NCI-H2227 (cell line): ENCODE measurements at regions not wholly inside any gene's neighbourhood (a gene's known extent, or its start where the extent isn't known, plus 50 kb on each side); places are given as distances from the start of the nearest gene placed in this dataset.
"Not testable (repeated sequence)": the region's sequence is repeated elsewhere in the genome, so short reads cannot be mapped to it uniquely, and the experiment has no call there.

Source experiments
- DNase-seq: peaks from one replicate; lab custom pipeline; 2025; ENCODE audit not compliant: unreplicated experiment; lab: John Stamatoyannopoulos, UW

DNA sequence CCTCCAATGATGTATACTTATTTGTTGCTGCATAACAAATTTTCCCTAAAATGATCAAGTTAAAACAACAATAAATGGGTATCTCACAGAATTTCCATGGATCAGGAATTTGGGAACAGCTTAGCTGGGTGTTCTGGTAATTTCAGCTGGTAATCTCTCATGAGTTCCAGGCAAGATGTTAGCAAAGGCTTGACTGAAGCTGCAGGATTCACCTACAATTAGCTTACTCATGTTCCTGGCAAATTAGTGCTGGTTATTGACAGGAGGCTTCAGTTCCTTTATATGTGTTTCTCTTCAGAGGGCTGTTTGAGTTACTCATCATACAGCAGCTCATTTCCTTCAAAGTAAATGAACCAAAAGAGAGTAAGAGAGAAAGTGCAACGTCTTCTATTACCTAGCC is 506.3 kb upstream of the IMPG1 start:
- DNase-seq, result no peak

DNA sequence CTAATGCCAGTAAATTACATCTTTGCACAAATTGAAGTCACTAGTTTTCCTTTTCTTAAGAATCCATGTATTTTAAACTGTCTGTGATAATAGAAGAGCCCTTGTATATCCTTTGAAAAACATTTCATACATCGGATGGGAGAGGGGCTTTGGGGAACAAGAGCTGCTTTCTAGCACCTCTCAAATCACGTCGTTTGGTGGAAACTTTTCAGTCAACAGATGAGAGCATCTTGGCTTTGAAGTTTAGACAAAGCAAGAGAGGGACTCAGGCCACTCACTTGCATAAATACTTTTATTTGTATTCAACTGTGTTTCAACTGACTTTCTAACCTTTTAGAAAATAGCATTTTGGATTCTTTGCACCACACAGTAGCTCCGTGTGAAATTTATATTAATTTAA is 502.3 kb upstream of the IMPG1 start:
- no peak for DNase-seq

DNA sequence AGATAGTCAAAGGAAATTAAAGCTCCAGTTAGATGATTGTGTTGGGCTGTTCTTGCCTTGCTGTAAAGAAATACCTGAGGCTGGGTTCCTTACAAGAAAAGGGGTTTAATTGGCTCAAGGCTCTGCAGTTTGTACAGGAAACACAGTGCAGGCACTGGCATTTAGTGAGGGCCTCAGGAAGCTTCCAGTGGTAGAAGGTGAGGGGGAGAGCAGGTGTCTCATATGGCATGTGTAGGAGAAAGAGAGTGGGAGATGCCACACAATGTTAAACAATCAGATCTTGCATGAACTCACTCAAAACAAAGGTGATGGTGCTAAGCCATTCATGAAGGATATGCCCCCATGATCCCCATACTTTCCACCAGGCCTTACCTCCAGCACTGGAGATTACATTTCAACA is 493.5 kb upstream of the IMPG1 start:
- no peak for DNase-seq

DNA sequence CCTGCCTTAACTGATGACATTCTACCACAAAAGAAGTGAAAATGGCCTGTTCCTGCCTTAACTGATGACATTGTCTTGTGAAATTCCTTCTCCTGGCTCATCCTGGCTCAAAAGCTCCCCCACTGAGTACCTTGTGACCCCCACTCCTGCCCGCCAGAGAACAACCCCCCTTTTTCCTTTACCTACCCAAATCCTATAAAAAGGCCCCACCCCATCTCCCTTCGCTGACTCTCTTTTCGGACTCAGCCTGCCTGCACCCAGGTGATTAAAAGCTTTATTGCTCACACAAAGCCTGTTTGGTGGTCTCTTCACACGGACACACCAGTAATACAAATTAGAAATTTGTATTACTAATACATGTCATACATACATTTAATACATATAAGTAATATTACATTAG is 489.9 kb upstream of the IMPG1 start:
- not testable (repeated sequence) for DNase-seq

GRCh38 chr6:76560851-76561755 is 488.6 kb upstream of the IMPG1 start:
- not testable (repeated sequence) for DNase-seq

GRCh38 chr6:76553256-76553655 is 480.8 kb upstream of the IMPG1 start:
- no peak for DNase-seq

DNA sequence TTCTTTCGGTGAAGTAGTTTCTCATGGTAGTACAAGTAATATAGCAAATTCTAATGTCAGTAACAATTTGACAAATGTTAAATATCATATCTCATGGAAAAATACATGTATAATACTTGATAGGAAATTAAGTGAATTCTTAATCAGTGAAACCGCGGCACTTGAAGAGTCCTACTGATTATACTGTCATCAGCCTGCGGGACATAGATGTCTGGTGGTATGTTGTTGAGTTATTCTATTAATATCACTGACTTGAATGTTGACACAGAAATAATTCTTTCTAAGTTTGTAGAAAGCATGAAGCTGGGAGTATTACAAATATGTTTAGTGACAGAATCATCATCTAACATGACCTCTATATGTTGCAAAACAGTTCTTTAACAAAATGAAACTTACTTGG is 479.8 kb upstream of the IMPG1 start:
- no peak for DNase-seq

GRCh38 chr6:76533661-76534060 is 461.2 kb upstream of the IMPG1 start:
- no peak for DNase-seq

DNA sequence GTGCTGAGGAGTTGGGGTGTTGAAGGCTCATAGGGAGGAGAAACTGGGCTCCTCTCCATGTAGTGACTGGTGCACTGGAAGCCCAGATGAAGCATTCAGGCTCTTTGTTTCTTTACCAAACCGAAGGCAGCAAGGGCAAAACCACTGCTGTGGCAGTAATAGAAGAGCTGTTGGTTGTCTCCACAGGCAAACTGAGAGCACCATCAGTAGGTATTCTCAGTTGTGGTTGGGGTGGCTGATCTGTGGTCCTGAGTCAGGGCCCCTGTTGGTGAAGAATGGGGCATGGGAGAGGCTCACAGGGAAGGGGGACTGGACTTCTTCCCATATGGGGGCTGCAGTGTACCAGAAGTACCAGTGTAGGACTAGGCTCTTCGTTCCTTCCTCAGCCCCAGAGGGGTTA is 460.2 kb upstream of the IMPG1 start:
- DNase-seq, result no peak

DNA sequence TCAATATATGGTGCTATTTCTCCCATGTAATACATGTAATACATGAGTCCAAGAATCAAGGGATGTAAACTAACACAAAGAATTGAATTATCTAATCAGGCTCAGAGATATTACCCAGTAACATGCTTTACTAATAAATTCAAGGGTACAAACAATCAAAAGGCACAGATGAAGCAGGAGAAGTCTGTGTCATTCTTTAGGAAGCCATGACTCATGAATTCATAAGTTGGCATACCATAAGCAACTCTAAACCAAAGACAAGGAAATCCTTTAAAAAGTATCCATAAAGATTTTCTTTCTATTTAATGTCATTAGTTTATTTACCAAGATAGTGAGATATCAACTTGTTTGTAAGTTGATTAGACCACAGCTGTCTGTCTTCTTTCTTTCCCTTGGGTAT is 446.0 kb upstream of the IMPG1 start:
- DNase-seq, result no peak

- DNase-seq, result no peak
Measured at GRCh38 chr6:76516924-76517323, 444.5 kb upstream of the IMPG1 start.

DNA sequence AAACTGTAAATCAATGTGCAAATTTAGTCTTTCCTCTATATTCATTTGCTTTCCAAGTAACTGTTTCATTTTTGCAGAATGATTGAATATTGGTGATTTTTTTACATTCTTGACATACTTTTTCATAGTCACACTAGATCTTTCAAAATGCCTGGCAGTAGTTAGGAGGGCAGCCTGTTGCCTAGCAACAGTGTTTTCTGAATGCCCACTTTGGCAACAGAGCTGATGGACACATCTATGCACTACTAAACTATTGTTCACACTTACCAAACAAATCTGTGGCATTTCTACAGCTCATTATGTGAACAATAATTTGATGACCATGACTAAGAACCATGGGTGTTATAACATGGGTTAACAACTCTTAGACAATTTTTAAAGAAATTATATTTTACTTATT is 438.0 kb upstream of the IMPG1 start:
- no peak for DNase-seq

DNA sequence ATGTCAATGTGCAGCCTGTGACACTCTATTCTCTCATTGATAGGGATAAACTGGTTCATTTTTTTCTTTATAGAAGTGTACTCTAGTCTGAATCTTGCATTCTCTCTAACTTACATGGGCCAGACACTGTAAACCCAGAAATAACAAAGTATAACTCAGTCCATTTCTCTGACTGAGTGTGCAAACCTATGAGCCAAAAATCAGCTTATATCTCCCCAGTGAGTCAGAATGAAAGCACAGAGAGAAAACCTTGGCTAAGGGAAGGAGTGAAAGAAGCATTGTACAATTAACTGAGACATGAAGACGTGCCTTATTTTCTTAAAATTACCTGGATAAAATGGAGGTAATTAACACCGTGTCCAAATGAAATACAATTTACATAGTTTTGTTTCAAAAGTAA is 436.9 kb upstream of the IMPG1 start:
- no peak for DNase-seq

GRCh38 chr6:76506808-76507207 is 434.3 kb upstream of the IMPG1 start:
- no peak for DNase-seq

DNA sequence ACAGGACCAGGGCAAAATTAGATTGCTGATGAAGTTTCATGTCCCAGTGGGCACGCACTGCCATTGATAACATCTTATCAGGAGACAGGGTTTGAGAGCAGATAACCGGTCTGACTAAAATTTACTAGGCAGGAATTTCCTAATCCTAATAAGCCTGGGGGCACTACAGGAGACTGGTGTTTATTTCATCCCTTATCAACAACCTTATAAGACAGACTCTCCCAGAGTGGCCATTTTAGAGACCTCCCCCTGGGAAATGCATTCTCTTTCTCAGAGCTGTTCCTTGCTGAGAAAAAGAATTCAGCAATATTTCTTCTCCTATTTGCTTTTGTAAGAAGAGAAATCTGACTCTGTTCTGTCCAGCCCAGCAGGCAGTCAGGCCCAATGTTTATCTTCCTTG is 423.4 kb upstream of the IMPG1 start:
- no peak for DNase-seq

DNA sequence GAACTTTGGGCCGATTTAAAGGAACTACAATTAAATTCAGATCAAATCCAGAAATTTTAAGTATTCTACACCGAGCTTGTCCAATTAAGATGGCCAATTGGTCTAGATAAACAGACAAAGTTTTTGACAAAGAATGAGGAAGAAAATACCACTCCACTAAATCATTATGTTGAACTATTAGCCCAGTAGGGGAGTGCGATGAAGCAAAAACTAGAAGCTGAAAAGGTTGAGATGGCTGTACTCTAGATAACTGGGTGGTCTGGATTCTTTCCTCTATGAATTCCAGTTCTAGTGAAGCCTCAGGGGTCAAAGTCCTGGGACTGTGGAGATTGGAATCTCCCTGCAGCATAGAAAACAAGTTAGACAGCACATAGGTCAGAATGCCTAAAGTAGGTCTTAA is 418.9 kb upstream of the IMPG1 start:
- not testable (repeated sequence) for DNase-seq

- no peak for DNase-seq
Measured at GRCh38 chr6:76490456-76490855, 418.0 kb upstream of the IMPG1 start.

DNA sequence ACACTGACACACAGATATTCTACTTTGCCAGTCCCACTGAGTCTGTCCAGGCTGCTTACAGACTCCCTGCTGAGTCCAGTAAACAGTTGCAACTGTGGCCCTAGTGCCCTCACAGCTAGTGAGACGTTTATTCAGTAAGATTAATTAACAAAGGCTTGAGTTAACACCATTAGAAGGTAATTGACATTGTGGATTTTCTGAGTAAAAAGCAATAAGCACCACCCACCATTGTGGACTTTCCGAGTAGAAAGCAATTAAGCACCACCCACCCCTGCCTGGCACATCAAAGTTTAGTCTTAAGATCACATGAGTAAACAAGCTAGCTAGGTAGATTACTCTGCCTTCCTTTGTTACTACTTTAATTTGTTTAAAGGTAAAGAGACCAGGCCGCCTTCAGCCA is 408.6 kb upstream of the IMPG1 start:
- DNase-seq, result no peak

- DNase-seq, result no peak
Measured at GRCh38 chr6:76472858-76473257, 400.4 kb upstream of the IMPG1 start.

- no peak for DNase-seq
Measured at GRCh38 chr6:76466286-76466685, 393.8 kb upstream of the IMPG1 start.

DNA sequence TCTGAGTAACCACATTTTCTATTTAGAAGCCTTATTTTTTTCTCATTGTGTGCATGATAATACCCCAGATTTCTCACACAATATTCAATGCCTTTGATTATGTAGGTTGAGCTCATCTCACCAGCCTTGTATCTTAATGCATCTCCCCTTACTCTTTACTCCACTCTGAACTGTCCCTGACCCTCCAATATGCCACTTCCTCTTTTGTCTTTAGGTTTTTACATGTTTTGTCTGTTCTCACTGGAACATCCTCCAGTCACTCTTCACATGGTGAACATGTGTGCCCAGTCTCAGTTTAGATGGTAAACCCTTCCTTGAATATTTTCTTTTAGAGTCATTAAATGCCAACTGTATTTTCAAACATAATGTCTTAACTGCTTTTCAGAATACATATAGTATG is 392.9 kb upstream of the IMPG1 start:
- no peak for DNase-seq

- DNase-seq, result no peak
Measured at GRCh38 chr6:76453270-76453669, 380.8 kb upstream of the IMPG1 start.
